NCI-H1105 (cell line): ENCODE measurements at regions not wholly inside any gene's neighbourhood (a gene's known extent, or its start where the extent isn't known, plus 50 kb on each side); places are given as distances from the start of the nearest gene placed in this dataset.
A peak's percentile ranks its signal among the peaks of the same experiment; 100 is the strongest.
"Not testable (repeated sequence)": the region's sequence is repeated elsewhere in the genome, so short reads cannot be mapped to it uniquely, and the experiment has no call there.

ENCODE experiments used
- DNase-seq: peaks from one replicate; lab custom pipeline; 2025; lab: John Stamatoyannopoulos, UW

GRCh38 chrX:30008031-30008430 is 207.3 kb upstream of the MAGEB2 start:
- no peak for DNase-seq

- no peak for DNase-seq
Observed at GRCh38 chrX:30010471-30010870, 204.9 kb upstream of the MAGEB2 start.

GRCh38 chrX:30015440-30015839 is 199.9 kb upstream of the MAGEB2 start:
- DNase-seq = no peak

- DNase-seq = no peak
Observed at GRCh38 chrX:30027636-30028035, 187.7 kb upstream of the MAGEB2 start.

GRCh38 chrX:30036406-30036805 is 179.0 kb upstream of the MAGEB2 start:
- DNase-seq = not testable (repeated sequence)

GRCh38 chrX:30039768-30040167 is 175.6 kb upstream of the MAGEB2 start:
- no peak for DNase-seq

GRCh38 chrX:30060718-30061117 is 154.6 kb upstream of the MAGEB2 start:
- DNase-seq = no peak

GRCh38 chrX:30065226-30065625 is 150.1 kb upstream of the MAGEB2 start:
- no peak for DNase-seq

GRCh38 chrX:30067677-30068076 is 147.7 kb upstream of the MAGEB2 start:
- no peak for DNase-seq

GRCh38 chrX:30085571-30085970 is 129.8 kb upstream of the MAGEB2 start:
- DNase-seq = no peak

GRCh38 chrX:30111431-30111830 is 103.9 kb upstream of the MAGEB2 start:
- DNase-seq = no peak

- DNase-seq = peak; percentile 2
Observed at GRCh38 chrX:30141966-30142365, 73.4 kb upstream of the MAGEB2 start.

- no peak for DNase-seq
Observed at GRCh38 chrX:30144221-30144620, 71.1 kb upstream of the MAGEB2 start.

GRCh38 chrX:30144971-30145731 is 70.2 kb upstream of the MAGEB2 start:
- no peak for DNase-seq

- no peak for DNase-seq
Observed at GRCh38 chrX:30147996-30148643, 67.2 kb upstream of the MAGEB2 start.

- not testable (repeated sequence) for DNase-seq
Observed at GRCh38 chrX:30149206-30149605, 66.2 kb upstream of the MAGEB2 start.

- DNase-seq = no peak
Observed at GRCh38 chrX:30150196-30150895, 65.0 kb upstream of the MAGEB2 start.

- no peak for DNase-seq
Observed at GRCh38 chrX:30151964-30152363, 63.4 kb upstream of the MAGEB2 start.

- no peak for DNase-seq
Observed at GRCh38 chrX:30153175-30153880, 62.0 kb upstream of the MAGEB2 start.

GRCh38 chrX:30153881-30154260 is 61.5 kb upstream of the MAGEB2 start:
- no peak for DNase-seq

GRCh38 chrX:30156009-30156408 is 59.4 kb upstream of the MAGEB2 start:
- DNase-seq = no peak

GRCh38 chrX:30156880-30157560 is 58.3 kb upstream of the MAGEB2 start:
- DNase-seq = no peak
